ENCODE measurements at regions not wholly inside any gene's neighbourhood (a gene's known extent, or its start where the extent isn't known, plus 50 kb on each side); places are given as distances from the start of the nearest gene placed in this dataset.

DNA sequence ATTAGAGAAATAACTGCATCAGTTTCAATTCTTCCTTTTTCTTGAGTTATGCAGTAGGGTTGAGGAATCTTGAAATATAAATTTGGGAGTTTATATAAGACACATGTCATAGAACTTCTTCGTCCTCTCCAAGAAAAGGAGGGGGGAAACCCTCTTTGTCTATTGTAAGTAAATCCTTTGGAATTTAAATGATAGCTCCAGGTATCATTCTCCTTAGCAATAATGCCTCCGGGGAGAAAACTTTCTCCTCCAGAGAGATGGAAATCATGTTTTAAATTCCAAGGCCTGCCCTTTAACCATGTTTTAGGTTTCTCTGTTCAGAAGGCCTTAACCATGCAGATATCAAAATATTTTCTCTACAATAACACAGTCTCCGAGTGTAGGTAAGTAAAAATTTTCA lies 899.7 kb upstream of the GCFC2 start:
- no peak for TF ChIP-seq POLR2A (IDR thresholded peaks at IDR 0.05)
- TF ChIP-seq, protein P1, sequence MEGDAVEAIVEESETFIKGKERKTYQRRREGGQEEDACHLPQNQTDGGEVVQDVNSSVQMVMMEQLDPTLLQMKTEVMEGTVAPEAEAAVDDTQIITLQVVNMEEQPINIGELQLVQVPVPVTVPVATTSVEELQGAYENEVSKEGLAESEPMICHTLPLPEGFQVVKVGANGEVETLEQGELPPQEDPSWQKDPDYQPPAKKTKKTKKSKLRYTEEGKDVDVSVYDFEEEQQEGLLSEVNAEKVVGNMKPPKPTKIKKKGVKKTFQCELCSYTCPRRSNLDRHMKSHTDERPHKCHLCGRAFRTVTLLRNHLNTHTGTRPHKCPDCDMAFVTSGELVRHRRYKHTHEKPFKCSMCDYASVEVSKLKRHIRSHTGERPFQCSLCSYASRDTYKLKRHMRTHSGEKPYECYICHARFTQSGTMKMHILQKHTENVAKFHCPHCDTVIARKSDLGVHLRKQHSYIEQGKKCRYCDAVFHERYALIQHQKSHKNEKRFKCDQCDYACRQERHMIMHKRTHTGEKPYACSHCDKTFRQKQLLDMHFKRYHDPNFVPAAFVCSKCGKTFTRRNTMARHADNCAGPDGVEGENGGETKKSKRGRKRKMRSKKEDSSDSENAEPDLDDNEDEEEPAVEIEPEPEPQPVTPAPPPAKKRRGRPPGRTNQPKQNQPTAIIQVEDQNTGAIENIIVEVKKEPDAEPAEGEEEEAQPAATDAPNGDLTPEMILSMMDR (IDR thresholded peaks at IDR 0.05): no peak
